H1 (cell line): ENCODE measurements at regions not wholly inside any gene's neighbourhood (a gene's known extent, or its start where the extent isn't known, plus 50 kb on each side); places are given as distances from the start of the nearest gene placed in this dataset.

Source experiments
- CTCF ChIA-PET: fragments of 300-600 bp; sonication (Branson Sonifier 250); formaldehyde crosslinking; loops from one replicate; lab custom pipeline; 2021; ENCODE audit not compliant: partially characterized antibody; lab: Charles Lee
- POLR2A ChIA-PET: fragments of 300-600 bp; sonication (Branson Sonifier 250); formaldehyde crosslinking; loops from one replicate; lab custom pipeline; 2021; ENCODE audit warnings: inconsistent platforms; ENCODE audit not compliant: partially characterized antibody; lab: Charles Lee
- DNase-seq, 2 experiments: peaks; one replicate each; pipeline versions ENCODE4 v3.0.0 to v3.0.0-alpha.2; 2010 to 2022; ENCODE audit warnings: low spot score in 2 of 2, low read depth in 1 of 2, mixed read lengths in 1 of 2
- FAIRE-seq: peaks from 2 replicates; lab custom pipeline; 2011; peaks lifted over from hg19 to GRCh38; lab: Jason Lieb, UNC
- H2AFZ ChIP-seq: 2 replicates; pipeline ENCODE4 v1.8.1; 2012; ENCODE audit warnings: low read length, inconsistent platforms
- H2AK5ac ChIP-seq: 2 replicates; pipeline ENCODE4 v1.6.1; 2013; ENCODE audit warnings: low read depth, low read length
- H2BK120ac ChIP-seq: replicated peaks from 2 replicates; pipeline ENCODE3; 2013; ENCODE audit warnings: low read depth, low read length, inconsistent platforms
- H2BK12ac ChIP-seq: 2 replicates; pipeline ENCODE4 v1.6.1; 2013; ENCODE audit warnings: low read depth, low read length
- H2BK15ac ChIP-seq: 2 replicates; pipeline ENCODE4 v1.6.1; 2013; ENCODE audit warnings: low read length
- H2BK20ac ChIP-seq: 2 replicates; pipeline ENCODE4 v1.6.1; 2013; ENCODE audit warnings: low read length
- H2BK5ac ChIP-seq: 2 replicates; pipeline ENCODE4 v1.6.1; 2013; ENCODE audit warnings: low read depth, low read length
- H3K14ac ChIP-seq: 2 replicates; pipeline ENCODE4 v1.6.1; 2013; ENCODE audit warnings: inconsistent platforms; ENCODE audit not compliant: insufficient read length
- H3K18ac ChIP-seq: 2 replicates; pipeline ENCODE4 v1.6.1; 2013; ENCODE audit warnings: low read length; ENCODE audit errors: extremely low read depth
- H3K23ac ChIP-seq: 2 replicates; pipeline ENCODE4 v1.6.1; 2013; ENCODE audit warnings: inconsistent platforms; ENCODE audit not compliant: insufficient read length
- H3K23me2 ChIP-seq: 2 replicates; pipeline ENCODE4 v1.6.1; 2013; ENCODE audit warnings: low read depth, low read length
- H3K27ac ChIP-seq: 2 replicates; pipeline ENCODE4 v1.6.1; 2011; ENCODE audit warnings: low read depth, low read length, inconsistent platforms
- H3K27me3 ChIP-seq, 4 experiments: replicated peaks in 1 of 4; 1 replicate in 1 of 4; 2 replicates in 3 of 4; pipeline versions ENCODE4 v1.6.1 to v1.8.1; 2011 to 2013; ENCODE audit warnings: low read length in 3 of 4, mild to moderate bottlenecking in 3 of 4, inconsistent platforms in 2 of 4, mixed read lengths in 2 of 4, moderate library complexity in 1 of 4; ENCODE audit not compliant: control insufficient read depth in 3 of 4, insufficient read depth in 3 of 4; ENCODE audit errors: extremely low read depth in 1 of 4
- H3K36me3 ChIP-seq, 4 experiments: 2 replicates each; pipeline versions ENCODE4 v1.6.1 to v1.8.1; 2011 to 2013; ENCODE audit warnings: mild to moderate bottlenecking in 4 of 4, low read length in 3 of 4, moderate library complexity in 2 of 4, control low read depth in 1 of 4, inconsistent platforms in 1 of 4; ENCODE audit not compliant: insufficient read depth in 4 of 4, control insufficient read depth in 2 of 4
- H3K4ac ChIP-seq: replicated peaks from 2 replicates; pipeline ENCODE3; 2013; ENCODE audit warnings: low read length, low read depth, mixed read lengths, inconsistent platforms; ENCODE audit not compliant: insufficient read length
- H3K4me1 ChIP-seq, 4 experiments: replicated peaks in 1 of 4; 1 replicate in 1 of 4; 2 replicates in 3 of 4; pipeline versions ENCODE4 v1.6.1 to v1.8.1; 2011 to 2013; ENCODE audit warnings: low read length in 3 of 4, inconsistent platforms in 2 of 4, mixed read lengths in 1 of 4; ENCODE audit not compliant: insufficient read depth in 4 of 4, control insufficient read depth in 3 of 4
- H3K4me2 ChIP-seq, 2 experiments: 2 replicates each; pipeline versions ENCODE4 v1.6.1 to v1.8.1; 2011 to 2013; ENCODE audit warnings: low read depth in 2 of 2, low read length in 2 of 2, control low read depth in 1 of 2, inconsistent platforms in 1 of 2, mild to moderate bottlenecking in 1 of 2; ENCODE audit not compliant: insufficient read depth in 1 of 2
- H3K4me3 ChIP-seq, 4 experiments: fragments of 200-600, 300-600 bp in 1 of 4; sonication (generic), shearing (Covaris generic), sonication (Bioruptor Twin) in 1 of 4; 2 replicates each; pipeline versions ENCODE4 v1.5.1 to v1.8.1; 2011 to 2016; ENCODE audit warnings: low read length in 4 of 4, low read depth in 3 of 4, control low read depth in 2 of 4, inconsistent platforms in 2 of 4, mild to moderate bottlenecking in 2 of 4, mixed read lengths in 1 of 4, moderate library complexity in 1 of 4; ENCODE audit not compliant: insufficient read depth in 2 of 4; ENCODE audit errors: extremely low read depth in 1 of 4
- H3K56ac ChIP-seq: replicated peaks from 2 replicates; pipeline ENCODE3; 2013; ENCODE audit warnings: low read depth, mild to moderate bottlenecking, mixed read lengths, low read length, inconsistent platforms; ENCODE audit not compliant: insufficient read length
- H3K79me1 ChIP-seq: 2 replicates; pipeline ENCODE4 v1.6.1; 2013; ENCODE audit warnings: low read depth, low read length, control low read depth
- H3K79me2 ChIP-seq, 2 experiments: 2 replicates each; pipeline versions ENCODE4 v1.6.1 to v1.8.1; 2012 to 2013; ENCODE audit warnings: low read length in 2 of 2, mild to moderate bottlenecking in 2 of 2, inconsistent platforms in 1 of 2; ENCODE audit not compliant: insufficient read depth in 2 of 2, control insufficient read depth in 1 of 2
- H3K9ac ChIP-seq, 4 experiments: replicated peaks in 1 of 4; 1 replicate in 1 of 4; 2 replicates in 3 of 4; pipeline versions ENCODE4 v1.6.1 to v1.8.1; 2011 to 2013; ENCODE audit warnings: low read depth in 3 of 4, low read length in 3 of 4, control low read depth in 2 of 4, mild to moderate bottlenecking in 2 of 4, moderate library complexity in 2 of 4, inconsistent platforms in 1 of 4; ENCODE audit errors: extremely low read depth in 1 of 4
- H3K9me3 ChIP-seq, 2 experiments: 2 replicates each; pipeline versions ENCODE4 v1.6.1 to v1.8.1; 2012 to 2013; ENCODE audit warnings: mild to moderate bottlenecking in 2 of 2, moderate library complexity in 2 of 2, control low read depth in 1 of 2, inconsistent platforms in 1 of 2, low read depth in 1 of 2, low read length in 1 of 2, mixed read lengths in 1 of 2; ENCODE audit not compliant: insufficient read depth in 2 of 2
- H4K20me1 ChIP-seq, 2 experiments: replicated peaks in 1 of 2; 2 replicates each; pipeline versions ENCODE3 to v1.8.1; 2011 to 2013; ENCODE audit warnings: inconsistent platforms in 2 of 2, low read length in 2 of 2, mild to moderate bottlenecking in 1 of 2; ENCODE audit not compliant: insufficient read depth in 2 of 2, control insufficient read depth in 1 of 2
- H4K5ac ChIP-seq: 2 replicates; pipeline ENCODE4 v1.6.1; 2013; ENCODE audit warnings: low read length, low read depth, mixed read lengths, inconsistent platforms; ENCODE audit not compliant: insufficient read length
- H4K8ac ChIP-seq: 2 replicates; pipeline ENCODE4 v1.8.0; 2013; ENCODE audit warnings: mild to moderate bottlenecking, moderate library complexity, low read length, inconsistent platforms; ENCODE audit not compliant: insufficient read depth; ENCODE audit errors: extremely low read depth
- H4K91ac ChIP-seq: replicated peaks from 2 replicates; pipeline ENCODE3; 2013; ENCODE audit warnings: low read length, mixed read lengths, inconsistent platforms; ENCODE audit not compliant: insufficient read length
- ATF2 ChIP-seq: IDR thresholded peaks from 2 replicates; pipeline ENCODE4 v1.6.1; 2012; ENCODE audit warnings: low read length, inconsistent platforms
- ATF3 ChIP-seq: IDR thresholded peaks from 2 replicates; pipeline ENCODE4 v1.6.1; 2011; ENCODE audit warnings: low read depth, mild to moderate bottlenecking, low read length; ENCODE audit not compliant: insufficient read depth
- BACH1 ChIP-seq: IDR thresholded peaks from 2 replicates; pipeline ENCODE4 v1.6.1; 2012; ENCODE audit warnings: low read length, improper control_type of control experiment
- CHD1 ChIP-seq: IDR thresholded peaks from 2 replicates; pipeline ENCODE4 v1.6.1; 2012; ENCODE audit warnings: low read depth, low read length, improper control_type of control experiment
- CREB1 ChIP-seq: IDR thresholded peaks from 2 replicates; pipeline ENCODE4 v1.6.1; 2012; ENCODE audit warnings: inconsistent platforms
- HDAC2 ChIP-seq, 2 experiments: fragments of 300-600 bp in 1 of 2; sonication (generic) in 1 of 2; IDR thresholded peaks; 2 replicates each; pipeline ENCODE4 v1.6.1; 2011 to 2012; ENCODE audit warnings: low read depth in 2 of 2, low read length in 2 of 2, mild to moderate bottlenecking in 2 of 2, moderate library complexity in 2 of 2, borderline replicate concordance in 1 of 2, inconsistent platforms in 1 of 2
- KDM1A ChIP-seq: fragments of 200-600, 300-600 bp; sonication (generic); IDR thresholded peaks from 2 replicates; pipeline ENCODE4 v1.7.1; 2016; ENCODE audit warnings: mild to moderate bottlenecking, low read length, borderline replicate concordance
- KDM5A ChIP-seq: fragments of 200-600 bp; IDR thresholded peaks from 2 replicates; pipeline ENCODE4 v1.7.1; 2012; ENCODE audit warnings: mild to moderate bottlenecking, low read length, inconsistent platforms, mixed read lengths
- MAX ChIP-seq: IDR thresholded peaks from 2 replicates; pipeline ENCODE4 v1.6.1; 2012; ENCODE audit warnings: inconsistent platforms
- POLR2A ChIP-seq, 2 experiments: IDR thresholded peaks; 1 replicate in 1 of 2; 2 replicates in 1 of 2; pipeline ENCODE4 v1.6.1; 2011; ENCODE audit warnings: low read depth in 2 of 2, low read length in 2 of 2, mild to moderate bottlenecking in 2 of 2; ENCODE audit errors: control extremely low read depth in 1 of 2
- POU5F1 ChIP-seq: IDR thresholded peaks from 2 replicates; pipeline ENCODE4 v1.6.1; 2011; ENCODE audit warnings: low read depth, mild to moderate bottlenecking, low read length, moderate library complexity
- SAP30 ChIP-seq: fragments of 300-600 bp; sonication (generic); IDR thresholded peaks from 2 replicates; pipeline ENCODE4 v1.7.1; 2012; ENCODE audit warnings: low read length, moderate library complexity, mild to moderate bottlenecking, inconsistent platforms; ENCODE audit not compliant: insufficient read depth, insufficient replicate concordance
- TAF1 ChIP-seq: IDR thresholded peaks from 2 replicates; pipeline ENCODE4 v1.6.1; 2011; ENCODE audit warnings: mild to moderate bottlenecking, low read depth, low read length
- WGBS, 2 experiments: shearing (Covaris generic) in 1 of 2; methylation state at CpG; one replicate each; pipeline versions ENCODE4 v1.1.6 to v1.1.7; 2013 to 2015; ENCODE audit warnings: low lambda C conversion rate in 2 of 2, mixed read lengths in 2 of 2, inconsistent platforms in 1 of 2, low coverage in 1 of 2, missing lambda C conversion rate in 1 of 2; ENCODE audit not compliant: insufficient replicate concordance in 2 of 2, insufficient coverage in 1 of 2, insufficient read length in 1 of 2; ENCODE audit errors: extremely low coverage in 1 of 2, missing lambda C conversion rate in 1 of 2; 5-methylcytosine and 5-hydroxymethylcytosine counted together

- H2AFZ ChIP-seq: no peak overlapping the region
- no peak overlapping the region for H2BK120ac ChIP-seq
- no peaks in the 10 kb centered on the region for H3K9me3 ChIP-seq
- H3K56ac ChIP-seq: no peak overlapping the region
- ChIA-PET CTCF (no interaction called here), POLR2A (no interaction called here)
- no peaks in the 10 kb centered on the region for H4K20me1 ChIP-seq
- 89% methylated on average over 2 of the region's 2 CpGs; no CpG with 5 or more reads in 1 of the 2 experiments for WGBS, 2 experiments
- no peak overlapping the region for H3K14ac ChIP-seq
- H4K8ac ChIP-seq: no peak overlapping the region
- no peak overlapping the region for H4K5ac ChIP-seq
- no peak overlapping the region for H3K23ac ChIP-seq
- no peak overlapping the region for H3K18ac ChIP-seq
- H2BK15ac ChIP-seq: no peak overlapping the region
- H2BK20ac ChIP-seq: no peak overlapping the region
- H3K4ac ChIP-seq: no peak overlapping the region
- no peaks in the 10 kb centered on the region for H3K36me3 ChIP-seq
- no peaks in the 10 kb centered on the region for H3K27me3 ChIP-seq
- H3K79me2 ChIP-seq: no peaks in the 10 kb centered on the region
- H2BK12ac ChIP-seq: no peak overlapping the region
- H4K91ac ChIP-seq: no peak overlapping the region
- H2AK5ac ChIP-seq: no peak overlapping the region
- FAIRE-seq (no peak), DNase-seq (no peak)
- H3K27ac ChIP-seq: no peak overlapping the region
- no peaks in the 10 kb centered on the region for H3K23me2 ChIP-seq
- H3K9ac ChIP-seq: no peak overlapping the region
- no peak overlapping the region for H3K4me2 ChIP-seq
- no peak overlapping the region for H3K4me3 ChIP-seq
- no peak overlapping the region for H2BK5ac ChIP-seq
- H3K79me1 ChIP-seq: no peaks in the 10 kb centered on the region
- peaks cover 0 to 8% (median 0%) of the 10 kb centered on the region in 4 experiments; a peak in 1 of 7 replicates for H3K4me1 ChIP-seq
- no peak for TF ChIP-seq KDM5A
- no peak for TF ChIP-seq POLR2A (IDR thresholded peaks at IDR 0.05; ENCODE audit: control extremely low read depth in 1 of 2, low read depth in 2 of 2, low read length in 2 of 2)
- no peak for TF ChIP-seq TAF1
- no peak for TF ChIP-seq ATF3
- TF ChIP-seq HDAC2 (IDR thresholded peaks at IDR 0.05; ENCODE audit: borderline replicate concordance in 1 of 2, low read depth in 2 of 2, low read length in 2 of 2): no peak
- TF ChIP-seq CREB1: no peak
- TF ChIP-seq SAP30: no peak
- TF ChIP-seq BACH1: no peak
- TF ChIP-seq POU5F1: no peak
- TF ChIP-seq KDM1A: no peak
- no peak for TF ChIP-seq CHD1
- TF ChIP-seq ATF2: no peak
- TF ChIP-seq MAX: no peak
These were observed 425.8 kb upstream of the SYT4 start for GRCh38 chr18:43703050-43703449.
